Gastrocnemius medialis (tissue), 4 donors: ENCODE measurements at regions not wholly inside any gene's neighbourhood (a gene's known extent, or its start where the extent isn't known, plus 50 kb on each side); places are given as distances from the start of the nearest gene placed in this dataset.

ENCODE experiments used
- POLR2A ChIP-seq, 2 donors: fragments of 450-650 bp; IDR thresholded peaks; one replicate each; pipeline ENCODE4 v1.6.1; 2017; ENCODE audit warnings: antibody characterized with exemption in 2 of 2, mild to moderate bottlenecking in 2 of 2, moderate library complexity in 2 of 2
- TF ChIP-seq, protein P1 (sequence below), 5 experiments: fragments of 450-650 bp in 3 of 5; fragments of 200-600 bp in 2 of 5; sonication (generic) in 2 of 5; IDR thresholded peaks in 4 of 5; conservative IDR thresholded peaks in 1 of 5; 1 replicate in 4 of 5; 2 replicates in 1 of 5; pipeline ENCODE4 v1.5.1; 2016 to 2019; ENCODE audit warnings: antibody characterized with exemption in 5 of 5, mild to moderate bottlenecking in 3 of 5, moderate library complexity in 3 of 5

DNA sequence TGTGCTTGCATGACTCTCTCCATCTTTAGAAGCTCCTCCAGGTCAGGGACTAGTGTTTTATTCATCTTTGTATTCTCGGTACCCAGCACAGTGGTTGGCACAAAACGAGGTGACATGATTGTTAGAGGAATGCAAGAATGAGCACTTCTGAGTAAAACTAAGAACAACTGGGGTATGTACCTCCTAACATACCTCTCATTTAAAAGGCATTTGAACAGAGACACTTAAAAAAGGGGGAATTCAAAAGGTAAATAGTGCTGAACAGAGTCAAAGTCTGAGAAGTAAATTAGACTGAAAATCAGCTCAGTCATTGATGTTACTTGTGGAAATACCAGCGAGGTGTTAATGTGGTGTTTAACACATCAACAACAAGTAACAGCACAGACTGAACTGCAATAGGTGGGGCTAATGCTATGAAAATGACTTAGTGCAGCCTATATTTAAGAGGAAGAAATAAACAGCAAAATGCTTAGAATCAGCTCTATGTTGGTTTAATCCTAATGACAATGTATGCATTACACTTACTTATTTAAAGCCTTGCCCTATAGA, 102.4 kb downstream of the TMCO5A start:
- TF ChIP-seq, protein P1, sequence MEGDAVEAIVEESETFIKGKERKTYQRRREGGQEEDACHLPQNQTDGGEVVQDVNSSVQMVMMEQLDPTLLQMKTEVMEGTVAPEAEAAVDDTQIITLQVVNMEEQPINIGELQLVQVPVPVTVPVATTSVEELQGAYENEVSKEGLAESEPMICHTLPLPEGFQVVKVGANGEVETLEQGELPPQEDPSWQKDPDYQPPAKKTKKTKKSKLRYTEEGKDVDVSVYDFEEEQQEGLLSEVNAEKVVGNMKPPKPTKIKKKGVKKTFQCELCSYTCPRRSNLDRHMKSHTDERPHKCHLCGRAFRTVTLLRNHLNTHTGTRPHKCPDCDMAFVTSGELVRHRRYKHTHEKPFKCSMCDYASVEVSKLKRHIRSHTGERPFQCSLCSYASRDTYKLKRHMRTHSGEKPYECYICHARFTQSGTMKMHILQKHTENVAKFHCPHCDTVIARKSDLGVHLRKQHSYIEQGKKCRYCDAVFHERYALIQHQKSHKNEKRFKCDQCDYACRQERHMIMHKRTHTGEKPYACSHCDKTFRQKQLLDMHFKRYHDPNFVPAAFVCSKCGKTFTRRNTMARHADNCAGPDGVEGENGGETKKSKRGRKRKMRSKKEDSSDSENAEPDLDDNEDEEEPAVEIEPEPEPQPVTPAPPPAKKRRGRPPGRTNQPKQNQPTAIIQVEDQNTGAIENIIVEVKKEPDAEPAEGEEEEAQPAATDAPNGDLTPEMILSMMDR (IDR thresholded peaks at IDR 0.05 in 4 of 5, conservative IDR thresholded peaks at IDR 0.05 in 1 of 5), result no peak
- no peak for TF ChIP-seq POLR2A (IDR thresholded peaks at IDR 0.05)
